KMS-11 (cell line): ENCODE measurements at regions not wholly inside any gene's neighbourhood (a gene's known extent, or its start where the extent isn't known, plus 50 kb on each side); places are given as distances from the start of the nearest gene placed in this dataset.

Experiments
- H2AFZ ChIP-seq: fragments of 200-600 bp; sonication (generic); 2 replicates; pipeline ENCODE4 v1.6.1; 2016; ENCODE audit warnings: antibody characterized with exemption, mixed run types, low read depth
- H3K27ac ChIP-seq: fragments of 200-600 bp; sonication (generic); 2 replicates; pipeline ENCODE4 v1.6.1; 2016; ENCODE audit warnings: mild to moderate bottlenecking, mixed run types
- H3K27me3 ChIP-seq: fragments of 200-600 bp; sonication (generic); 2 replicates; pipeline ENCODE4 v1.6.1; 2017; ENCODE audit warnings: mild to moderate bottlenecking, low read depth, mixed run types, moderate library complexity; ENCODE audit not compliant: insufficient read depth
- H3K36me3 ChIP-seq: fragments of 200-600 bp; sonication (generic); 2 replicates; pipeline ENCODE4 v1.6.1; 2017; ENCODE audit warnings: mild to moderate bottlenecking, mixed run types; ENCODE audit not compliant: insufficient read depth
- H3K4me1 ChIP-seq: fragments of 200-600 bp; sonication (generic); 2 replicates; pipeline ENCODE4 v1.6.1; 2016; ENCODE audit warnings: mild to moderate bottlenecking, low read depth, mixed run types; ENCODE audit not compliant: poor library complexity, severe bottlenecking
- H3K4me2 ChIP-seq: fragments of 200-600 bp; sonication (generic); 2 replicates; pipeline ENCODE4 v1.7.0; 2016; ENCODE audit warnings: mild to moderate bottlenecking, mixed run types
- H3K4me3 ChIP-seq: fragments of 200-600 bp; sonication (generic); IDR thresholded peaks from 2 replicates; pipeline ENCODE4 v1.6.1; 2017; ENCODE audit warnings: low read depth, low read length, mixed read lengths; ENCODE audit not compliant: insufficient read depth
- H3K79me2 ChIP-seq: fragments of 200-600 bp; sonication (generic); 2 replicates; pipeline ENCODE4 v1.6.1; 2016; ENCODE audit warnings: low read depth, mixed run types; ENCODE audit not compliant: insufficient read depth
- H3K9ac ChIP-seq: fragments of 200-600 bp; sonication (generic); 2 replicates; pipeline ENCODE4 v1.6.1; 2016; ENCODE audit warnings: mild to moderate bottlenecking, mixed run types
- H4K20me1 ChIP-seq: fragments of 200-600 bp; sonication (generic); 2 replicates; pipeline ENCODE4 v1.6.1; 2016; ENCODE audit warnings: mild to moderate bottlenecking, mixed run types; ENCODE audit not compliant: insufficient read depth
- CTCF ChIP-seq: fragments of 200-600 bp; sonication (generic); conservative IDR thresholded peaks from 2 replicates; pipeline ENCODE4 v1.6.1; 2017; ENCODE audit warnings: low read depth, mild to moderate bottlenecking, antibody characterized with exemption, low read length, moderate library complexity, mixed read lengths

GRCh38 chr7:25731068-25731845 is 420.7 kb upstream of the NFE2L3 start:
- H3K4me2 ChIP-seq = no peak overlapping the region
- H3K4me3 ChIP-seq = no peak overlapping the region
- no peak overlapping the region for H2AFZ ChIP-seq
- no peaks in the 10 kb centered on the region for H4K20me1 ChIP-seq
- no peaks in the 10 kb centered on the region for H3K36me3 ChIP-seq
- no peaks in the 10 kb centered on the region for H3K79me2 ChIP-seq
- H3K27me3 ChIP-seq = no peaks in the 10 kb centered on the region
- H3K9ac ChIP-seq = no peak overlapping the region
- H3K4me1 ChIP-seq = peaks cover 10% of the 10 kb centered on the region
- H3K27ac ChIP-seq = no peak overlapping the region
- no peak for TF ChIP-seq CTCF

- no peaks in the 10 kb centered on the region for H3K36me3 ChIP-seq
- H3K9ac ChIP-seq = no peak overlapping the region
- H4K20me1 ChIP-seq = no peaks in the 10 kb centered on the region
- no peak for TF ChIP-seq CTCF
- no peak overlapping the region for H3K27ac ChIP-seq
- H3K4me2 ChIP-seq = no peak overlapping the region
- H3K27me3 ChIP-seq = no peaks in the 10 kb centered on the region
- H3K79me2 ChIP-seq = no peaks in the 10 kb centered on the region
- H2AFZ ChIP-seq = no peak overlapping the region
- H3K4me3 ChIP-seq = no peak overlapping the region
- peaks cover 10% of the 10 kb centered on the region for H3K4me1 ChIP-seq
Observed at GRCh38 chr7:25731846-25732245, 420.2 kb upstream of the NFE2L3 start.

- TF ChIP-seq CTCF = no peak
- H3K4me1 ChIP-seq = peaks cover 10% of the 10 kb centered on the region
- H3K27ac ChIP-seq = no peak overlapping the region
- H3K27me3 ChIP-seq = no peaks in the 10 kb centered on the region
- H2AFZ ChIP-seq = no peak overlapping the region
- no peaks in the 10 kb centered on the region for H4K20me1 ChIP-seq
- H3K9ac ChIP-seq = no peak overlapping the region
- H3K79me2 ChIP-seq = no peaks in the 10 kb centered on the region
- H3K4me3 ChIP-seq = no peak overlapping the region
- no peaks in the 10 kb centered on the region for H3K36me3 ChIP-seq
- no peak overlapping the region for H3K4me2 ChIP-seq
Observed at GRCh38 chr7:25732766-25733217, 419.2 kb upstream of the NFE2L3 start.

GRCh38 chr7:25735674-25736242 is 416.2 kb upstream of the NFE2L3 start:
- H4K20me1 ChIP-seq = no peaks in the 10 kb centered on the region
- no peak overlapping the region for H3K4me3 ChIP-seq
- H3K36me3 ChIP-seq = no peaks in the 10 kb centered on the region
- H3K4me2 ChIP-seq = no peak overlapping the region
- H3K79me2 ChIP-seq = no peaks in the 10 kb centered on the region
- TF ChIP-seq CTCF = no peak
- no peaks in the 10 kb centered on the region for H3K4me1 ChIP-seq
- H3K27ac ChIP-seq = no peak overlapping the region
- H3K27me3 ChIP-seq = no peaks in the 10 kb centered on the region
- H2AFZ ChIP-seq = no peak overlapping the region
- H3K9ac ChIP-seq = no peak overlapping the region
